NCI-H2081 (cell line): ENCODE measurements at regions not wholly inside any gene's neighbourhood (a gene's known extent, or its start where the extent isn't known, plus 50 kb on each side); places are given as distances from the start of the nearest gene placed in this dataset.

Experiments
- DNase-seq, 2 experiments: peaks; one replicate each; lab custom pipeline; 2025; lab: John Stamatoyannopoulos, UW

DNA sequence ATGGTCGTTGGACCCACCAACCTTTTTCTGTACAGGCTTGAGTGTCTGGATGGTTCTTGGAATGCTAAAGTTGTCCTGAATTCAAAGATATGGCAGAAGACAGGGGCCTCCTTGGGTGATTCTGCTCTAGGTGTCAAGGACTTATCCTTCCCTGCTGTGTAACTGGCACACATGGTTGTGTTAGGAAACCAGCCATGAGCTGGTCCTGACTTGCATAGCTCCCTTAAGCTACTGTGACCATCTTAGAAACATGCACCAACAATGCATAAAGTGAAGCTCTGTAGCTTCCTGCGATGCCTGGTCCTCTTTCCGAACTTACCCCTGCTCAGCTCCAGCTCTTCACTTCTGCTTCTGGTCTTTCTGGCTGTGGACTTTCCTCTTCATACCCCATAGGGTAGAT lies 224.6 kb downstream of the TLE4 start:
- no peak for DNase-seq

DNA sequence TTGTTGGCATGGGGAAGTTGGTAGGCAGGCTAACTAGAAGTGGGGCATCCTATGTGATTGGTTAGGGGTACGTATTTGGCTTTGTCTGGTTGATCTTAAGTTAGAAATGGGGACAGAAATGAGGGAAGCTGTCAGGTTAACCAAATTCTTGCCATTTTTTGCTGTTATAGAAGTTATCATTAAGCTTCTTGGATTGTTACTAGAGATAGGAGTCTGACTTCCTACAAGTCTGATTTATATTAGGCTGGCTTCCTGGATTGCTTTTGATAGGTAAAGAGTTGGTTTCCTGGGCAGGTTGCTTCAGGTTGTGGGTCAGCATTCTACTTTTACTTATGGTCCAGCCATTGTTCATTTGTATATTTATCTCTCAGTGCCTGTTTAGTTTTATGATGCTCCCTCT lies 216.9 kb downstream of the TLE4 start:
- no peak for DNase-seq

DNA sequence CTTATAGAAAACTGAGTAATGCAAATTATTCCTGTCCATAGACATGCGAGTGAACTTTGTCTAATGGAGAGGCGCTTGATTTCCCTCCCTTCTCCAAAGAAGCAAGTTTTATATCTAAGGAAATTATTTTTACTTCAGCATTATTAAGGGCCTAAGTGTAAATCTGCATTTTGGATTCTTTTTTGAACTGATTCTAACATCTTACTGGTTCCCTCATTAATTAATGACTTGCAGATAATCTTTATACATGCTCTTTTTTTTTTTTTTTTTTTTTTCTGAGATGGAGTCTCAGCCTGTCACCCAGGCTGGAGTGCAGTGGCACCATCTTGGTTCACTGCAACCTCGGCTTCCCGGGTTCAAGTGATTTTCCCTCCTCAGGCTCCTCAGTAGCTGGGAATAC lies 209.5 kb downstream of the TLE4 start:
- DNase-seq = no peak

DNA sequence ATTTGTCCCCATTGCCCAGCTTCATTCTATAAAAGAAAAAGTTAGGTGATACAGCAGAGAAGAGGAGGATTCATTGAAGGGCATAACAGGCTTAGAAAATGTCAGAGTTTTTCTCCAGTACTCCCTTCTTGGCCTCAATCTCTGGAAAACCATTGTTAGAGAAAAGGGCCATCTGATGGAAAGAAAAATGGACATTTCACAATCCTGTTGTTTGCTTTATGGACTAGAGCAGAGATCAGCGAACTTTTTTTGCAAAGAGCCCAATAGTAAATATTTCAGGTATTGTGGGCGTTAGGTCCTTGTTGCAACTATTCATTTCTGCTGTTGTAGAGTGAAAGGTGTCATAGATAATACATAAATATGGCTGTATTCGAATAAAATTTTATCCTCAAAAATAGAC lies 208.8 kb downstream of the TLE4 start:
- no peak for DNase-seq

DNA sequence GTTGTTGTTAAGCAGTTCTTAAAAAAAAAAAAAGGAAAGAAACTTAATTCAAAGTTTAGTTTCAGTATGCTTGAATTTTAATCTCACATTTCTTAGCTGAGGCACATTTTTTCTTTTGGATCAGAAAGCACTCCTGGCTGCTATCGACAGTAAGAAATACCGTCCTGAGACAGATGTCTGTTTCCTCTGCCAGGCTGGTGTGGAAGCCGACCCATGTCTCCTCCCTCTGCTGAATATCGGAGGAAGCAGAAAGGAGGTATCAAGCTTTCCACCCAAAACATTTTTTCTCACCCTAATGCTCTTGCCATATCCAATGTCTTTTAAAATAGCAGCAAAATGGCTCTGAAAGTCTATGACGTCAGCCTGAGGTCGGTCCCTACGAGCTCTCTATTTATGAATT lies 208.1 kb downstream of the TLE4 start:
- DNase-seq = no peak

DNA sequence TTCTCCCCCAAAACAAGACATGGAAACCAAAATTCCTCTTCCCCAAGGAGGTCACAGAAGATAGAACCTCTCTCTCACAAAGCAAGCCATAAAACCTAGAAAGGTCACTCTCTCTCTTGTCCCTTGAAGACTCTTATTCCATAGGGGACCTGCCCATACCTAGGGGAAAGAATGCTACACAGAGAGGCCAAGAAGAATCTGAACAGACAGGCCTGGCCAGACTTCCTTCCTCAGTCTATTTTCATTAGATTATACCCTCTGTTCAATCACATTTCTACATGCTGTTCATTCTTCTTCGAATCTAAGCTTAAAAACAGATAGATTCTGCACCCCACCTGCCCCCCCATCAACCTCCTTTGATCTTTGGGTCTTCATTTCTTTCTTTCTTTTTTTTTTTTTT lies 206.8 kb downstream of the TLE4 start:
- DNase-seq = no peak

- no peak for DNase-seq
Measured at GRCh38 chr9:79776581-79776980, 204.8 kb downstream of the TLE4 start.
